ENCODE measurements at regions not wholly inside any gene's neighbourhood (a gene's known extent, or its start where the extent isn't known, plus 50 kb on each side); places are given as distances from the start of the nearest gene placed in this dataset.

DNA sequence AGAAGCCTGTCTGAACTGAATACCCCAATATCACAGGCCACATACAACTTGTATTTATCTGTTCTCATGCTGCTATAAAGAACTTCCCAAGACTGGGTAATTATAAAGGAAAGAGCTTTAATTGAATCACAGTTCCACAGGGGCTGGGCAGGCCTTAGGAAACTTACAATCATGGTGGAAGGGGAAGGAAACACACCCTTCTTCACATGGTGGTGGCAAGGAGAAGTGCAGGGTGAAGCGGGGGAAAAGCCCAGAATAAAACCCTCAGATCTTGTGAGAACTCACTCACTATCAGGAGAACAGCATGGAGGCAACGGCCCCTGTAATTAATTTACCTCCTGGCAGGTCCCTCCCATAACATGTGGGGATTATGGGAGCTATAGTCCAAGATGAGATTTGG, 50.3 kb upstream of the FNDC1 start:
- H3K36me3 Mint-ChIP-seq (ENCODE audit: low read depth, unreplicated experiment), result no peaks in the 10 kb centered on the region
- Histone ChIP-seq H3K4me2 (ENCODE audit: low read length) (no peak overlapping the region), H3K9ac (ENCODE audit: low read length) (no peak overlapping the region), H4K20me1 (ENCODE audit: insufficient read depth, low read length) (no peaks in the 10 kb centered on the region), H3K4me3 (ENCODE audit: insufficient read depth, low read depth, low read length) (no peak overlapping the region), H3K27me3 (ENCODE audit: insufficient read depth, low read length) (peaks cover 7% of the 10 kb centered on the region), H3K4me1 (ENCODE audit: insufficient read depth, low read length) (no peaks in the 10 kb centered on the region), H2AFZ (ENCODE audit: low read depth, low read length) (no peak overlapping the region), H3K36me3 (ENCODE audit: insufficient read depth, low read length) (no peaks in the 10 kb centered on the region), H3K79me2 (ENCODE audit: insufficient read depth, low read length) (no peaks in the 10 kb centered on the region), H3K27ac (ENCODE audit: low read depth, low read length) (no peak overlapping the region), H3K9me3 (ENCODE audit: insufficient read depth, low read depth, low read length) (no peaks in the 10 kb centered on the region)
- H3K9me3 Mint-ChIP-seq (ENCODE audit: unreplicated experiment), result peaks cover 6% of the 10 kb centered on the region
- H3K27ac Mint-ChIP-seq (ENCODE audit: unreplicated experiment), result no peak overlapping the region
- FAIRE-seq, result no peak
- H3K27me3 Mint-ChIP-seq (ENCODE audit: low read depth, unreplicated experiment), result peaks cover 36% of the 10 kb centered on the region
- TF ChIP-seq CTCF (IDR thresholded peaks at IDR 0.05; ENCODE audit: insufficient read depth, low read depth, low read length), result no peak
- TF ChIP-seq EZH2 (IDR thresholded peaks at IDR 0.05; ENCODE audit: insufficient read depth, low read length), result no peak
- H3K4me3 Mint-ChIP-seq (ENCODE audit: unreplicated experiment), result no peak overlapping the region
- H3K4me1 Mint-ChIP-seq (ENCODE audit: low read depth, unreplicated experiment), result no peaks in the 10 kb centered on the region
- no peak for DNase-seq (ENCODE audit: low read depth)

- H2AFZ ChIP-seq (ENCODE audit: low read depth, low read length), result no peak overlapping the region
- H3K4me3 Mint-ChIP-seq (ENCODE audit: unreplicated experiment), result no peak overlapping the region
- H3K27ac Mint-ChIP-seq (ENCODE audit: unreplicated experiment), result no peak overlapping the region
- H3K36me3 ChIP-seq (ENCODE audit: insufficient read depth, low read length), result no peaks in the 10 kb centered on the region
- H3K27me3 ChIP-seq (ENCODE audit: insufficient read depth, low read length), result peaks cover 7% of the 10 kb centered on the region
- H4K20me1 ChIP-seq (ENCODE audit: insufficient read depth, low read length), result no peaks in the 10 kb centered on the region
- no peaks in the 10 kb centered on the region for H3K36me3 Mint-ChIP-seq (ENCODE audit: low read depth, unreplicated experiment)
- no peak for DNase-seq (ENCODE audit: low read depth)
- no peaks in the 10 kb centered on the region for H3K79me2 ChIP-seq (ENCODE audit: insufficient read depth, low read length)
- no peaks in the 10 kb centered on the region for H3K4me1 Mint-ChIP-seq (ENCODE audit: low read depth, unreplicated experiment)
- peaks cover 6% of the 10 kb centered on the region for H3K9me3 Mint-ChIP-seq (ENCODE audit: unreplicated experiment)
- no peak overlapping the region for H3K4me2 ChIP-seq (ENCODE audit: low read length)
- H3K27me3 Mint-ChIP-seq (ENCODE audit: low read depth, unreplicated experiment), result peaks cover 35% of the 10 kb centered on the region
- H3K9me3 ChIP-seq (ENCODE audit: insufficient read depth, low read depth, low read length), result no peaks in the 10 kb centered on the region
- H3K27ac ChIP-seq (ENCODE audit: low read depth, low read length), result no peak overlapping the region
- no peak for FAIRE-seq
- H3K4me3 ChIP-seq (ENCODE audit: insufficient read depth, low read depth, low read length), result no peak overlapping the region
- no peaks in the 10 kb centered on the region for H3K4me1 ChIP-seq (ENCODE audit: insufficient read depth, low read length)
- no peak overlapping the region for H3K9ac ChIP-seq (ENCODE audit: low read length)
- TF ChIP-seq EZH2 (IDR thresholded peaks at IDR 0.05; ENCODE audit: insufficient read depth, low read length) (no peak), CTCF (IDR thresholded peaks at IDR 0.05; ENCODE audit: insufficient read depth, low read depth, low read length) (no peak)
These were observed 51.6 kb upstream of the FNDC1 start for GRCh38 chr6:159117563-159117962.

- TF ChIP-seq EZH2 (IDR thresholded peaks at IDR 0.05; ENCODE audit: insufficient read depth, low read length), result no peak
- TF ChIP-seq CTCF (IDR thresholded peaks at IDR 0.05; ENCODE audit: insufficient read depth, low read depth, low read length), result no peak
- no peaks in the 10 kb centered on the region for H3K4me1 ChIP-seq (ENCODE audit: insufficient read depth, low read length)
- no peak overlapping the region for H3K4me3 ChIP-seq (ENCODE audit: insufficient read depth, low read depth, low read length)
- H3K27ac Mint-ChIP-seq (ENCODE audit: unreplicated experiment), result no peak overlapping the region
- H3K9me3 Mint-ChIP-seq (ENCODE audit: unreplicated experiment), result peaks cover 6% of the 10 kb centered on the region
- no peak overlapping the region for H3K27ac ChIP-seq (ENCODE audit: low read depth, low read length)
- no peak overlapping the region for H3K4me3 Mint-ChIP-seq (ENCODE audit: unreplicated experiment)
- H3K27me3 ChIP-seq (ENCODE audit: insufficient read depth, low read length), result peaks cover 7% of the 10 kb centered on the region
- peaks cover 35% of the 10 kb centered on the region for H3K27me3 Mint-ChIP-seq (ENCODE audit: low read depth, unreplicated experiment)
- no peaks in the 10 kb centered on the region for H3K9me3 ChIP-seq (ENCODE audit: insufficient read depth, low read depth, low read length)
- H3K79me2 ChIP-seq (ENCODE audit: insufficient read depth, low read length), result no peaks in the 10 kb centered on the region
- no peak overlapping the region for H3K4me2 ChIP-seq (ENCODE audit: low read length)
- no peak overlapping the region for H3K9ac ChIP-seq (ENCODE audit: low read length)
- H2AFZ ChIP-seq (ENCODE audit: low read depth, low read length), result no peak overlapping the region
- DNase-seq (ENCODE audit: low read depth) (no peak), FAIRE-seq (no peak)
- H3K36me3 ChIP-seq (ENCODE audit: insufficient read depth, low read length), result no peaks in the 10 kb centered on the region
- no peaks in the 10 kb centered on the region for H3K36me3 Mint-ChIP-seq (ENCODE audit: low read depth, unreplicated experiment)
- H3K4me1 Mint-ChIP-seq (ENCODE audit: low read depth, unreplicated experiment), result no peaks in the 10 kb centered on the region
- H4K20me1 ChIP-seq (ENCODE audit: insufficient read depth, low read length), result no peaks in the 10 kb centered on the region
These were observed 52.2 kb upstream of the FNDC1 start for GRCh38 chr6:159117046-159117445.
